Suprapubic skin (tissue), 3 donors: ENCODE measurements at regions not wholly inside any gene's neighbourhood (a gene's known extent, or its start where the extent isn't known, plus 50 kb on each side); places are given as distances from the start of the nearest gene placed in this dataset.

Experiments
- CTCF ChIP-seq, 2 donors: fragments of 200-600 bp in 1 of 2; fragments of 450-650 bp in 1 of 2; sonication (generic) in 1 of 2; IDR thresholded peaks; one replicate each; pipeline ENCODE4 v1.5.1; 2016 to 2019; ENCODE audit warnings: antibody characterized with exemption in 2 of 2, mild to moderate bottlenecking in 1 of 2, moderate library complexity in 1 of 2
- POLR2AphosphoS5 ChIP-seq, 3 donors: sonication (generic); formaldehyde crosslinking; IDR thresholded peaks; one replicate each; pipeline ENCODE4 v1.6.1; 2017; ENCODE audit warnings: antibody characterized with exemption in 3 of 3

- TF ChIP-seq CTCF (IDR thresholded peaks at IDR 0.05), result no peak
- TF ChIP-seq POLR2AphosphoS5 (IDR thresholded peaks at IDR 0.05), result no peak
Measured at GRCh38 chr7:36045326-36045725, 107.7 kb upstream of the EEPD1 start.
